ENCODE measurements at regions not wholly inside any gene's neighbourhood (a gene's known extent, or its start where the extent isn't known, plus 50 kb on each side); places are given as distances from the start of the nearest gene placed in this dataset.
"Not testable (repeated sequence)": the region's sequence is repeated elsewhere in the genome, so short reads cannot be mapped to it uniquely, and the experiment has no call there.

GRCh38 chr1:60888126-60888525, 194.2 kb upstream of the NFIA start:
- Histone ChIP-seq H3K36me3 (ENCODE audit: control insufficient read depth in 2 of 2, insufficient read depth in 2 of 2, low read length in 1 of 2) (no peaks in the 10 kb centered on the region), H3K4me1 (ENCODE audit: control insufficient read depth in 2 of 2, insufficient read depth in 2 of 2, low read length in 1 of 2) (no peaks in the 10 kb centered on the region), H3K9me3 (ENCODE audit: control insufficient read depth in 2 of 2, insufficient read depth in 1 of 2, low read depth in 1 of 2, low read length in 1 of 2) (no peaks in the 10 kb centered on the region), H3K27me3 (ENCODE audit: control insufficient read depth in 1 of 2, insufficient read depth in 2 of 2, low read length in 2 of 2) (peaks cover 0 to 3% of the 10 kb centered on the region in 2 donors), H3K4me3 (ENCODE audit: low read depth in 1 of 2, low read length in 2 of 2) (no peak overlapping the region), H3K27ac (ENCODE audit: low read depth in 2 of 2, low read length in 1 of 2) (no peak overlapping the region)
- 79 to 80% methylated on average over 3 of the region's 3 CpGs for WGBS, 2 donors

- Histone ChIP-seq H3K27ac (ENCODE audit: low read depth in 2 of 2, low read length in 1 of 2) (no peak overlapping the region), H3K4me3 (ENCODE audit: low read depth in 1 of 2, low read length in 2 of 2) (no peak overlapping the region), H3K36me3 (ENCODE audit: control insufficient read depth in 2 of 2, insufficient read depth in 2 of 2, low read length in 1 of 2) (no peaks in the 10 kb centered on the region), H3K4me1 (ENCODE audit: control insufficient read depth in 2 of 2, insufficient read depth in 2 of 2, low read length in 1 of 2) (no peaks in the 10 kb centered on the region), H3K9me3 (ENCODE audit: control insufficient read depth in 2 of 2, insufficient read depth in 1 of 2, low read depth in 1 of 2, low read length in 1 of 2) (no peaks in the 10 kb centered on the region), H3K27me3 (ENCODE audit: control insufficient read depth in 1 of 2, insufficient read depth in 2 of 2, low read length in 2 of 2) (peaks cover 0 to 3% of the 10 kb centered on the region in 2 donors)
- WGBS, 2 donors, result 65 to 74% methylated on average over 6 of the region's 6 CpGs
Observed at GRCh38 chr1:60886793-60887331, 195.5 kb upstream of the NFIA start.

GRCh38 chr1:60886090-60886489, 196.3 kb upstream of the NFIA start:
- H3K27me3 ChIP-seq (ENCODE audit: control insufficient read depth in 1 of 2, insufficient read depth in 2 of 2, low read length in 2 of 2), result peaks cover 0 to 3% of the 10 kb centered on the region in 2 donors
- H3K27ac ChIP-seq (ENCODE audit: low read depth in 2 of 2, low read length in 1 of 2), result no peak overlapping the region
- 94 to 98% methylated on average over 1 of the region's 1 CpG for WGBS, 2 donors
- H3K4me3 ChIP-seq (ENCODE audit: low read depth in 1 of 2, low read length in 2 of 2), result no peak overlapping the region
- no peaks in the 10 kb centered on the region for H3K36me3 ChIP-seq (ENCODE audit: control insufficient read depth in 2 of 2, insufficient read depth in 2 of 2, low read length in 1 of 2)
- no peaks in the 10 kb centered on the region for H3K9me3 ChIP-seq (ENCODE audit: control insufficient read depth in 2 of 2, insufficient read depth in 1 of 2, low read depth in 1 of 2, low read length in 1 of 2)
- no peaks in the 10 kb centered on the region for H3K4me1 ChIP-seq (ENCODE audit: control insufficient read depth in 2 of 2, insufficient read depth in 2 of 2, low read length in 1 of 2)

- 90 to 93% methylated on average over 2 of the region's 2 CpGs for WGBS, 2 donors
Observed at GRCh38 chr1:60880202-60880601, 202.2 kb upstream of the NFIA start.

GRCh38 chr1:60878323-60878722, 204.0 kb upstream of the NFIA start:
- Histone ChIP-seq H3K9me3 (ENCODE audit: control insufficient read depth in 2 of 2, insufficient read depth in 1 of 2, low read depth in 1 of 2, low read length in 1 of 2) (no peaks in the 10 kb centered on the region), H3K4me3 (ENCODE audit: low read depth in 1 of 2, low read length in 2 of 2) (no peak overlapping the region), H3K27ac (ENCODE audit: low read depth in 2 of 2, low read length in 1 of 2) (no peak overlapping the region), H3K27me3 (ENCODE audit: control insufficient read depth in 1 of 2, insufficient read depth in 2 of 2, low read length in 2 of 2) (no peaks in the 10 kb centered on the region), H3K36me3 (ENCODE audit: control insufficient read depth in 2 of 2, insufficient read depth in 2 of 2, low read length in 1 of 2) (no peaks in the 10 kb centered on the region), H3K4me1 (ENCODE audit: control insufficient read depth in 2 of 2, insufficient read depth in 2 of 2, low read length in 1 of 2) (no peaks in the 10 kb centered on the region)
- WGBS, 2 donors, result 23 to 48% methylated on average over 1 of the region's 1 CpG

More at GRCh38 chr1:60880202-60880601, 202.2 kb upstream of the NFIA start:
- no peaks in the 10 kb centered on the region for H3K27me3 ChIP-seq (ENCODE audit: control insufficient read depth in 1 of 2, insufficient read depth in 2 of 2, low read length in 2 of 2)
- H3K9me3 ChIP-seq (ENCODE audit: control insufficient read depth in 2 of 2, insufficient read depth in 1 of 2, low read depth in 1 of 2, low read length in 1 of 2), result no peaks in the 10 kb centered on the region
- H3K4me3 ChIP-seq (ENCODE audit: low read depth in 1 of 2, low read length in 2 of 2), result no peak overlapping the region
- H3K4me1 ChIP-seq (ENCODE audit: control insufficient read depth in 2 of 2, insufficient read depth in 2 of 2, low read length in 1 of 2), result no peaks in the 10 kb centered on the region
- no peak overlapping the region for H3K27ac ChIP-seq (ENCODE audit: low read depth in 2 of 2, low read length in 1 of 2)
- no peaks in the 10 kb centered on the region for H3K36me3 ChIP-seq (ENCODE audit: control insufficient read depth in 2 of 2, insufficient read depth in 2 of 2, low read length in 1 of 2)

- no peaks in the 10 kb centered on the region for H3K4me1 ChIP-seq (ENCODE audit: control insufficient read depth in 2 of 2, insufficient read depth in 2 of 2, low read length in 1 of 2)
- WGBS, 2 donors, result 86 to 89% methylated on average over 6 of the region's 6 CpGs
- no peak overlapping the region for H3K4me3 ChIP-seq (ENCODE audit: low read depth in 1 of 2, low read length in 2 of 2)
- no peaks in the 10 kb centered on the region for H3K27me3 ChIP-seq (ENCODE audit: control insufficient read depth in 1 of 2, insufficient read depth in 2 of 2, low read length in 2 of 2)
- no peak overlapping the region for H3K27ac ChIP-seq (ENCODE audit: low read depth in 2 of 2, low read length in 1 of 2)
- H3K36me3 ChIP-seq (ENCODE audit: control insufficient read depth in 2 of 2, insufficient read depth in 2 of 2, low read length in 1 of 2), result no peaks in the 10 kb centered on the region
- H3K9me3 ChIP-seq (ENCODE audit: control insufficient read depth in 2 of 2, insufficient read depth in 1 of 2, low read depth in 1 of 2, low read length in 1 of 2), result no peaks in the 10 kb centered on the region
Observed at GRCh38 chr1:60877376-60877775, 205.0 kb upstream of the NFIA start.

GRCh38 chr1:60876952-60877351, 205.4 kb upstream of the NFIA start:
- 80 to 82% methylated on average over 1 of the region's 1 CpG for WGBS, 2 donors
- Histone ChIP-seq H3K4me1 (ENCODE audit: control insufficient read depth in 2 of 2, insufficient read depth in 2 of 2, low read length in 1 of 2) (no peaks in the 10 kb centered on the region), H3K27ac (ENCODE audit: low read depth in 2 of 2, low read length in 1 of 2) (no peak overlapping the region), H3K27me3 (ENCODE audit: control insufficient read depth in 1 of 2, insufficient read depth in 2 of 2, low read length in 2 of 2) (no peaks in the 10 kb centered on the region), H3K9me3 (ENCODE audit: control insufficient read depth in 2 of 2, insufficient read depth in 1 of 2, low read depth in 1 of 2, low read length in 1 of 2) (no peaks in the 10 kb centered on the region), H3K4me3 (ENCODE audit: low read depth in 1 of 2, low read length in 2 of 2) (no peak overlapping the region), H3K36me3 (ENCODE audit: control insufficient read depth in 2 of 2, insufficient read depth in 2 of 2, low read length in 1 of 2) (no peaks in the 10 kb centered on the region)

GRCh38 chr1:60875138-60875537, 207.2 kb upstream of the NFIA start:
- no peaks in the 10 kb centered on the region for H3K27me3 ChIP-seq (ENCODE audit: control insufficient read depth in 1 of 2, insufficient read depth in 2 of 2, low read length in 2 of 2)
- H3K4me1 ChIP-seq (ENCODE audit: control insufficient read depth in 2 of 2, insufficient read depth in 2 of 2, low read length in 1 of 2), result no peaks in the 10 kb centered on the region
- WGBS, 2 donors, result 69 to 74% methylated on average over 1 of the region's 1 CpG
- no peaks in the 10 kb centered on the region for H3K9me3 ChIP-seq (ENCODE audit: control insufficient read depth in 2 of 2, insufficient read depth in 1 of 2, low read depth in 1 of 2, low read length in 1 of 2)
- H3K4me3 ChIP-seq (ENCODE audit: low read depth in 1 of 2, low read length in 2 of 2), result no peak overlapping the region
- H3K36me3 ChIP-seq (ENCODE audit: control insufficient read depth in 2 of 2, insufficient read depth in 2 of 2, low read length in 1 of 2), result no peaks in the 10 kb centered on the region
- no peak overlapping the region for H3K27ac ChIP-seq (ENCODE audit: low read depth in 2 of 2, low read length in 1 of 2)

GRCh38 chr1:60874718-60875117, 207.6 kb upstream of the NFIA start:
- H3K27ac ChIP-seq (ENCODE audit: low read depth in 2 of 2, low read length in 1 of 2), result no peak overlapping the region
- no peaks in the 10 kb centered on the region for H3K9me3 ChIP-seq (ENCODE audit: control insufficient read depth in 2 of 2, insufficient read depth in 1 of 2, low read depth in 1 of 2, low read length in 1 of 2)
- whole genome bisulfite sequencing, 2 donors, result 58 to 71% methylated on average over 4 of the region's 4 CpGs
- no peaks in the 10 kb centered on the region for H3K36me3 ChIP-seq (ENCODE audit: control insufficient read depth in 2 of 2, insufficient read depth in 2 of 2, low read length in 1 of 2)
- H3K4me1 ChIP-seq (ENCODE audit: control insufficient read depth in 2 of 2, insufficient read depth in 2 of 2, low read length in 1 of 2), result no peaks in the 10 kb centered on the region
- no peaks in the 10 kb centered on the region for H3K27me3 ChIP-seq (ENCODE audit: control insufficient read depth in 1 of 2, insufficient read depth in 2 of 2, low read length in 2 of 2)
- H3K4me3 ChIP-seq (ENCODE audit: low read depth in 1 of 2, low read length in 2 of 2), result no peak overlapping the region

GRCh38 chr1:60873396-60873795, 209.0 kb upstream of the NFIA start:
- H3K9me3 ChIP-seq (ENCODE audit: control insufficient read depth in 2 of 2, insufficient read depth in 1 of 2, low read depth in 1 of 2, low read length in 1 of 2); H3K36me3 ChIP-seq (ENCODE audit: control insufficient read depth in 2 of 2, insufficient read depth in 2 of 2, low read length in 1 of 2); H3K27ac ChIP-seq (ENCODE audit: low read depth in 2 of 2, low read length in 1 of 2); H3K4me1 ChIP-seq (ENCODE audit: control insufficient read depth in 2 of 2, insufficient read depth in 2 of 2, low read length in 1 of 2); H3K4me3 ChIP-seq (ENCODE audit: low read depth in 1 of 2, low read length in 2 of 2); H3K27me3 ChIP-seq (ENCODE audit: control insufficient read depth in 1 of 2, insufficient read depth in 2 of 2, low read length in 2 of 2): not testable (repeated sequence)
- 95% methylated on average over 18 of the region's 18 CpGs for WGBS, 2 donors
